ENCODE measurements at regions not wholly inside any gene's neighbourhood (a gene's known extent, or its start where the extent isn't known, plus 50 kb on each side); places are given as distances from the start of the nearest gene placed in this dataset.

DNA sequence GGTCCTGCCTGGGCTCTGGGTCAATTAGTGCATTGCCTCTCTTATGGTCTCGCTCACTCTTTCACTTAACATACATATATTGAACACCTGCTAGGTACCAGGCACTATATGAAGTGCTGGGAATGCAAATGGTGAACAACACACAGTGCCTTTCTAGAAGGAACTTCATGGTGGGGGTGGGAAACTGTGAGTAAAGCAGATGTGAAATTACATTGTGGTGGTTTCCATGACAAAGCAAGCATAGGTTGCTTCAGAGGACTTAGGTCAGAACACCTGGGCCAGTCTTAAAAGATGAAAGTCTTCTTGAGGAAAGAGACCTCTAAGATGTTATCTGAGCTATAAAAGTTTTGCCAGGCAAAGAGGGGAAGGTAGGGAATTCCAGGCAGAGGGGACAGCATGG, 231.3 kb downstream of the BUD13 start:
- TF ChIP-seq, protein P1, sequence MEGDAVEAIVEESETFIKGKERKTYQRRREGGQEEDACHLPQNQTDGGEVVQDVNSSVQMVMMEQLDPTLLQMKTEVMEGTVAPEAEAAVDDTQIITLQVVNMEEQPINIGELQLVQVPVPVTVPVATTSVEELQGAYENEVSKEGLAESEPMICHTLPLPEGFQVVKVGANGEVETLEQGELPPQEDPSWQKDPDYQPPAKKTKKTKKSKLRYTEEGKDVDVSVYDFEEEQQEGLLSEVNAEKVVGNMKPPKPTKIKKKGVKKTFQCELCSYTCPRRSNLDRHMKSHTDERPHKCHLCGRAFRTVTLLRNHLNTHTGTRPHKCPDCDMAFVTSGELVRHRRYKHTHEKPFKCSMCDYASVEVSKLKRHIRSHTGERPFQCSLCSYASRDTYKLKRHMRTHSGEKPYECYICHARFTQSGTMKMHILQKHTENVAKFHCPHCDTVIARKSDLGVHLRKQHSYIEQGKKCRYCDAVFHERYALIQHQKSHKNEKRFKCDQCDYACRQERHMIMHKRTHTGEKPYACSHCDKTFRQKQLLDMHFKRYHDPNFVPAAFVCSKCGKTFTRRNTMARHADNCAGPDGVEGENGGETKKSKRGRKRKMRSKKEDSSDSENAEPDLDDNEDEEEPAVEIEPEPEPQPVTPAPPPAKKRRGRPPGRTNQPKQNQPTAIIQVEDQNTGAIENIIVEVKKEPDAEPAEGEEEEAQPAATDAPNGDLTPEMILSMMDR (IDR thresholded peaks at IDR 0.05), result no peak
- no peak for TF ChIP-seq ZFX (IDR thresholded peaks at IDR 0.05; ENCODE audit: borderline replicate concordance)

Data from 22Rv1 (cell line).